GM12878 (cell line): ENCODE measurements at regions not wholly inside any gene's neighbourhood (a gene's known extent, or its start where the extent isn't known, plus 50 kb on each side); places are given as distances from the start of the nearest gene placed in this dataset.

ENCODE experiments used
- ATAC-seq: fragments of 200-7000 bp; cut with Tn5 transposase; 3 replicates; pipeline ENCODE4 v1.9.1; 2020; ENCODE audit warnings: mild to moderate bottlenecking, moderate library complexity
- BruUV-seq: library from RNA; stranded (reverse); fragments of 400-500 nt; replicated peaks from 2 replicates; lab custom pipeline; 2021; lab: Mats Ljungman, UMichigan
- CTCF ChIA-PET: fragments of 300-600 bp; sonication (Branson Sonifier 250); formaldehyde crosslinking; extraction: SDS; loops from one replicate; lab custom pipeline; 2021; ENCODE audit warnings: inconsistent platforms; lab: Yijun Ruan, JAX
- POLR2A ChIA-PET: fragments of 350-600 bp; formaldehyde crosslinking; extraction: SDS; loops from one replicate; lab custom pipeline; 2021; ENCODE audit warnings: inconsistent platforms; lab: Charles Lee
- RAD21 ChIA-PET: fragments of 300-600 bp; sonication (Branson Sonifier 250); formaldehyde crosslinking; loops from one replicate; lab custom pipeline; 2023; ENCODE audit warnings: antibody characterized with exemption; ENCODE audit not compliant: unreplicated experiment; lab: Charles Lee
- SMC1A ChIA-PET: fragments of 300-600 bp; sonication (Branson Sonifier 250); formaldehyde crosslinking; loops from one replicate; lab custom pipeline; 2023; ENCODE audit not compliant: unreplicated experiment, uncharacterized antibody; lab: Charles Lee
- DNase-seq: peaks from one replicate; pipeline ENCODE4 v3.0.0-alpha.2; 2011; ENCODE audit warnings: low read depth, low spot score
- FAIRE-seq: peaks from 3 replicates; lab custom pipeline; 2011; peaks lifted over from hg19 to GRCh38; lab: Jason Lieb, UNC
- H2AFZ ChIP-seq: 2 replicates; pipeline ENCODE4 v1.6.0; 2011; ENCODE audit warnings: low read depth, low read length, control low read depth; ENCODE audit not compliant: control insufficient read depth
- H3K27ac ChIP-seq: 2 replicates; pipeline ENCODE4 v1.5.1; 2011; ENCODE audit warnings: control low read depth; ENCODE audit not compliant: control insufficient read depth, insufficient read depth
- H3K27me3 ChIP-seq, 2 experiments: replicated peaks in 1 of 2; 2 replicates each; pipeline versions ENCODE4 v1.6.0 to v1.6.1; 2011; ENCODE audit warnings: low read length in 1 of 2; ENCODE audit not compliant: control insufficient read depth in 2 of 2, insufficient read depth in 2 of 2
- H3K36me3 ChIP-seq, 2 experiments: 2 replicates each; pipeline ENCODE4 v1.5.1; 2011; ENCODE audit warnings: low read length in 1 of 2; ENCODE audit not compliant: control insufficient read depth in 2 of 2, insufficient read depth in 2 of 2
- H3K4me1 ChIP-seq: 2 replicates; pipeline ENCODE4 v1.6.1; 2011; ENCODE audit warnings: mild to moderate bottlenecking, low read length, moderate library complexity, mixed read lengths; ENCODE audit not compliant: control insufficient read depth, insufficient read depth
- H3K4me2 ChIP-seq: 2 replicates; pipeline ENCODE4 v1.6.0; 2011; ENCODE audit warnings: control low read depth; ENCODE audit not compliant: control insufficient read depth, insufficient read depth
- H3K4me3 ChIP-seq: fragments of 200-600 bp; sonication (generic); 2 replicates; pipeline ENCODE4 v1.5.1; 2016
- H3K79me2 ChIP-seq: 2 replicates; pipeline ENCODE4 v1.6.0; 2011; ENCODE audit warnings: low read length; ENCODE audit not compliant: control insufficient read depth, insufficient read depth
- H3K9ac ChIP-seq: 2 replicates; pipeline ENCODE4 v1.8.0; 2011; ENCODE audit warnings: low read length, control low read depth, mixed read lengths; ENCODE audit not compliant: control insufficient read depth, insufficient read depth
- H3K9me3 ChIP-seq: replicated peaks from 3 replicates; pipeline ENCODE4 v1.5.1; 2011; ENCODE audit warnings: mild to moderate bottlenecking, low read length; ENCODE audit not compliant: control insufficient read depth, insufficient read depth
- H4K20me1 ChIP-seq: 2 replicates; pipeline ENCODE4 v1.6.0; 2011; ENCODE audit not compliant: control insufficient read depth, insufficient read depth
- BCLAF1 ChIP-seq: fragments of 450-650 bp; IDR thresholded peaks from 2 replicates; pipeline ENCODE4 v1.6.1; 2017; ENCODE audit warnings: antibody characterized with exemption, mild to moderate bottlenecking, moderate library complexity
- DPF2 ChIP-seq: fragments of 450-650 bp; IDR thresholded peaks from 2 replicates; pipeline ENCODE4 v1.6.1; 2017; ENCODE audit warnings: mild to moderate bottlenecking
- EGR1 ChIP-seq, 2 experiments: IDR thresholded peaks; 1 replicate in 1 of 2; 2 replicates in 1 of 2; pipeline ENCODE4 v1.6.1; 2011 to 2012; ENCODE audit warnings: low read depth in 2 of 2, low read length in 2 of 2, borderline replicate concordance in 1 of 2, mild to moderate bottlenecking in 1 of 2, moderate library complexity in 1 of 2
- NR2C2 ChIP-seq: IDR thresholded peaks from 2 replicates; pipeline ENCODE4 v1.6.1; 2011; ENCODE audit warnings: borderline replicate concordance, low read depth; ENCODE audit not compliant: control insufficient read depth, insufficient read length
- PAX8 ChIP-seq: fragments of 450-650 bp; IDR thresholded peaks from 2 replicates; pipeline ENCODE4 v1.6.1; 2017; ENCODE audit warnings: mild to moderate bottlenecking, moderate library complexity
- SP1 ChIP-seq: IDR thresholded peaks from one replicate; pipeline ENCODE4 v1.6.1; 2011; ENCODE audit warnings: low read depth, low read length
- WGBS: methylation state at CpG from one replicate; pipeline ENCODE4 v1.1.6; 2016; ENCODE audit warnings: low lambda C conversion rate; ENCODE audit not compliant: insufficient replicate concordance, insufficient coverage; ENCODE audit errors: missing lambda C conversion rate; 5-methylcytosine and 5-hydroxymethylcytosine counted together
- in situ Hi-C: fragments of 300-500 bp; cut with MboI; formaldehyde crosslinking; loops from 9 replicates; pipeline ENCODE4 v1.14.3; 2018; ENCODE audit warnings: mixed read lengths
- intact Hi-C: fragments of 100-400 bp; cut with micrococcal nuclease; formaldehyde crosslinking; loops from one replicate; pipeline ENCODE4 v1.14.2; 2022; ENCODE audit not compliant: unreplicated experiment
- TF ChIP-seq, protein P1 (sequence below): IDR thresholded peaks from 2 replicates; pipeline ENCODE4 v1.6.1; 2011; ENCODE audit warnings: borderline replicate concordance, low read depth, mild to moderate bottlenecking, moderate library complexity, mixed read lengths, low read length; ENCODE audit not compliant: insufficient read depth; ENCODE audit errors: extremely low read length
- TF ChIP-seq, protein P2 (sequence below): IDR thresholded peaks from 2 replicates; pipeline ENCODE4 v1.6.1; 2012; ENCODE audit warnings: low read length, inconsistent platforms

- intact Hi-C loops = no loop called here
- ATAC-seq = no peak
Measured at GRCh38 chr5:111975133-111975532, 218.1 kb upstream of the NREP start.

More at GRCh38 chr5:111975133-111975532, 218.1 kb upstream of the NREP start:
- in situ Hi-C loops = no loop called here
- RAD21 ChIA-PET = no interaction called here
- Histone ChIP-seq H3K27me3 (no peaks in the 10 kb centered on the region), H3K4me2 (no peak overlapping the region), H3K9ac (no peak overlapping the region), H3K9me3 (no peaks in the 10 kb centered on the region), H3K4me3 (no peak overlapping the region), H4K20me1 (no peaks in the 10 kb centered on the region), H3K27ac (no peak overlapping the region), H2AFZ (no peak overlapping the region), H3K4me1 (no peaks in the 10 kb centered on the region)
- SMC1A ChIA-PET = no interaction called here
- CTCF ChIA-PET = no interaction called here
- no TSS peak for BruUV-seq
- POLR2A ChIA-PET = interaction anchor here (1.0 kb wide), 1 partner anchor 9 kb away, joined by 3 read pairs; no protein-coding TSS in a partner anchor
- TF ChIP-seq PAX8 (no peak), SP1 (no peak), DPF2 (no peak), NR2C2 (no peak), EGR1 (IDR thresholded peaks at IDR 0.05; ENCODE audit: borderline replicate concordance in 1 of 2, low read depth in 2 of 2, low read length in 2 of 2) (no peak), BCLAF1 (no peak)
- TF ChIP-seq, protein P1, sequence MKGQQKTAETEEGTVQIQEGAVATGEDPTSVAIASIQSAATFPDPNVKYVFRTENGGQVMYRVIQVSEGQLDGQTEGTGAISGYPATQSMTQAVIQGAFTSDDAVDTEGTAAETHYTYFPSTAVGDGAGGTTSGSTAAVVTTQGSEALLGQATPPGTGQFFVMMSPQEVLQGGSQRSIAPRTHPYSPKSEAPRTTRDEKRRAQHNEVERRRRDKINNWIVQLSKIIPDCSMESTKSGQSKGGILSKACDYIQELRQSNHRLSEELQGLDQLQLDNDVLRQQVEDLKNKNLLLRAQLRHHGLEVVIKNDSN = no peak
- TF ChIP-seq, protein P2, sequence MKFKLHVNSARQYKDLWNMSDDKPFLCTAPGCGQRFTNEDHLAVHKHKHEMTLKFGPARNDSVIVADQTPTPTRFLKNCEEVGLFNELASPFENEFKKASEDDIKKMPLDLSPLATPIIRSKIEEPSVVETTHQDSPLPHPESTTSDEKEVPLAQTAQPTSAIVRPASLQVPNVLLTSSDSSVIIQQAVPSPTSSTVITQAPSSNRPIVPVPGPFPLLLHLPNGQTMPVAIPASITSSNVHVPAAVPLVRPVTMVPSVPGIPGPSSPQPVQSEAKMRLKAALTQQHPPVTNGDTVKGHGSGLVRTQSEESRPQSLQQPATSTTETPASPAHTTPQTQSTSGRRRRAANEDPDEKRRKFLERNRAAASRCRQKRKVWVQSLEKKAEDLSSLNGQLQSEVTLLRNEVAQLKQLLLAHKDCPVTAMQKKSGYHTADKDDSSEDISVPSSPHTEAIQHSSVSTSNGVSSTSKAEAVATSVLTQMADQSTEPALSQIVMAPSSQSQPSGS = no peak
- TF ChIP-seq, all 136 proteins: peak for 0
- H3K79me2 ChIP-seq = no peaks in the 10 kb centered on the region
- no peak for FAIRE-seq
- H3K36me3 ChIP-seq = no peaks in the 10 kb centered on the region
- 3% methylated on average over 5 of the region's 5 CpGs for WGBS
- DNase-seq = no peak
